ENCODE measurements at regions not wholly inside any gene's neighbourhood (a gene's known extent, or its start where the extent isn't known, plus 50 kb on each side); places are given as distances from the start of the nearest gene placed in this dataset.

DNA sequence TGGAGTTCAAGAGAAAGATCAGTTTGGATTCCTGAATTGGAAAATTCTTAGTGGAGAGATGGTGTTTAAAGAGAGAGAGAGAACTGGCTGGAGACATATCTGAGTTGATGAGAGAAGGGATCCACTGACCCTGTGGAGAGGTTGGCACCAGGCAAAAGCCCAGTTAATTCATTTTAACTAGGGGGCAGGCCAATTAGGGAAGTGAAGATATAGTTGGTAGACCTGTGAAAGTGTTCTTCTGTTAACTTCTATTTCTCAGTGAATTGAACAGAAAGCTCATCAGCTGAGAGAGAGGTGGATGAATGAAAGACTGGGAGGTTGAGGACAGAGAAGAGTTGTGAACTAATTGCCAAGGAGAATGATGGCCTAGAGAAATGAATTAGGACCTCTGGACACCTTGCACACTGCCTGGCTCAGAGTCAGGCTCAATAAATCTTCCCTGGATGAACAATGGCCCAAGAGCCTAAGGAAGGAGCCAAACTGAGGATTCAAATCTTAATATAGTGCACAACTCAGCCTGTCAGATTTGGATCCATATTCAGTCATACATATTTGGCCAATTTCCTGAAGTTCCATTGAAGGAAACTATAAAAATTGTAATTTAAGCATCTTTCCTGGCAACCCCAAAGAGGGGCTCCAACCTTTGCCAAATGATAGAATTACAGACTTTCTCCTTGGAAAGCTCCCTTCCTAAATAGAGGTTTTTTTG lies 82.2 kb upstream of the RMDN2 start:
- Histone ChIP-seq H3K27ac (ENCODE audit: low read depth, low read length, poor library complexity, severe bottlenecking) (no peak overlapping the region), H3K9me3 (ENCODE audit: low read depth, low read length, poor library complexity, severe bottlenecking) (no peaks in the 10 kb centered on the region), H3K27me3 (replicated peaks; ENCODE audit: insufficient read depth, low read depth, low read length, poor library complexity) (no peaks in the 10 kb centered on the region), H3K36me3 (ENCODE audit: insufficient read depth, low read length, poor library complexity, severe bottlenecking) (no peaks in the 10 kb centered on the region), H3K4me1 (ENCODE audit: insufficient read depth, low read length, poor library complexity, severe bottlenecking) (no peaks in the 10 kb centered on the region), H3K4me3 (ENCODE audit: low read depth, low read length, poor library complexity, severe bottlenecking) (no peak overlapping the region)
- BruUV-seq (replicated peaks): no TSS peak
- DNase-seq (ENCODE audit: low spot score): no peak
- ChIA-PET POLR2A (ENCODE audit: low non-redundant PET) (no interaction called here), CTCF (no interaction called here)
- TF ChIP-seq EZH2 (IDR thresholded peaks at IDR 0.05; ENCODE audit: borderline replicate concordance, low read depth, low read length, poor library complexity, severe bottlenecking): no peak
- no peak for TF ChIP-seq CTCF (conservative IDR thresholded peaks at IDR 0.05; ENCODE audit: low read depth, low read length)
- intact Hi-C loops (cut with micrococcal nuclease; ENCODE audit: unreplicated experiment): no loop called here

- Histone ChIP-seq H3K9me3 (ENCODE audit: low read depth, low read length, poor library complexity, severe bottlenecking) (no peaks in the 10 kb centered on the region), H3K27me3 (replicated peaks; ENCODE audit: insufficient read depth, low read depth, low read length, poor library complexity) (no peaks in the 10 kb centered on the region), H3K36me3 (ENCODE audit: insufficient read depth, low read length, poor library complexity, severe bottlenecking) (no peaks in the 10 kb centered on the region), H3K4me3 (ENCODE audit: low read depth, low read length, poor library complexity, severe bottlenecking) (no peak overlapping the region), H3K27ac (ENCODE audit: low read depth, low read length, poor library complexity, severe bottlenecking) (no peak overlapping the region), H3K4me1 (ENCODE audit: insufficient read depth, low read length, poor library complexity, severe bottlenecking) (no peaks in the 10 kb centered on the region)
- BruUV-seq (replicated peaks): no TSS peak
- POLR2A ChIA-PET (ENCODE audit: low non-redundant PET): no interaction called here
- intact Hi-C loops (cut with micrococcal nuclease; ENCODE audit: unreplicated experiment): no loop called here
- TF ChIP-seq EZH2 (IDR thresholded peaks at IDR 0.05; ENCODE audit: borderline replicate concordance, low read depth, low read length, poor library complexity, severe bottlenecking) (no peak), CTCF (conservative IDR thresholded peaks at IDR 0.05; ENCODE audit: low read depth, low read length) (no peak)
- CTCF ChIA-PET: no interaction called here
- no peak for DNase-seq (ENCODE audit: low spot score)
Measured at GRCh38 chr2:37843556-37843955, 81.5 kb upstream of the RMDN2 start.

DNA sequence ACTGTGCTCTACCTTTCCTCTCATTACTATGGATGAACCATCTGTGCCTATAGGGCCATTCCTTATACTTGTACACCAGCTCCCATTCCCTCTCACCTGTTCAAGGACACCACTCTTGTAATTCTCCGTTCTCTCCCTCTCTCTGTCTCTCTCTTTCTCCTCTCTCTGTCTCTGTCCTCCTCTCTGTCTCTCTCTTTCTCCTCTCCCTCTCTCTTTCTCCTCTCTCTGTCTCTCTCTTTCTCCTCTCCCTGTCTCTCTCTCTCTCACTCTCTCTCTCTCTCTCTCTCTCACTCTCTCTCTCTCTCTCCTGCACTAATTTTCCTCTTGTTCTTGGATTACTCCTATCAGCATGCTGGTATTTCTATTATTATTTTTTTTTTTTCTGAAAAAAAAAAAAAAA lies 78.9 kb upstream of the RMDN2 start:
- DNase-seq (ENCODE audit: low spot score): no peak
- H3K36me3 ChIP-seq (ENCODE audit: insufficient read depth, low read length, poor library complexity, severe bottlenecking): no peaks in the 10 kb centered on the region
- intact Hi-C loops (cut with micrococcal nuclease; ENCODE audit: unreplicated experiment): no loop called here
- BruUV-seq (replicated peaks): no TSS peak
- CTCF ChIA-PET: no interaction called here
- no peak for TF ChIP-seq CTCF (conservative IDR thresholded peaks at IDR 0.05; ENCODE audit: low read depth, low read length)
- TF ChIP-seq EZH2 (IDR thresholded peaks at IDR 0.05; ENCODE audit: borderline replicate concordance, low read depth, low read length, poor library complexity, severe bottlenecking): no peak
- no peaks in the 10 kb centered on the region for H3K27me3 ChIP-seq (replicated peaks; ENCODE audit: insufficient read depth, low read depth, low read length, poor library complexity)
- POLR2A ChIA-PET (ENCODE audit: low non-redundant PET): no interaction called here
- no peaks in the 10 kb centered on the region for H3K9me3 ChIP-seq (ENCODE audit: low read depth, low read length, poor library complexity, severe bottlenecking)
- H3K4me1 ChIP-seq (ENCODE audit: insufficient read depth, low read length, poor library complexity, severe bottlenecking): no peaks in the 10 kb centered on the region
- no peak overlapping the region for H3K27ac ChIP-seq (ENCODE audit: low read depth, low read length, poor library complexity, severe bottlenecking)
- no peak overlapping the region for H3K4me3 ChIP-seq (ENCODE audit: low read depth, low read length, poor library complexity, severe bottlenecking)

Measured in A673 (cell line).